HG02642 (cell line): ENCODE measurements at regions not wholly inside any gene's neighbourhood (a gene's known extent, or its start where the extent isn't known, plus 50 kb on each side); places are given as distances from the start of the nearest gene placed in this dataset.

Experiments
- ATAC-seq: cut with Tn5 transposase; IDR thresholded peaks from one replicate; pipeline ENCODE4 v1.9.1; 2021; ENCODE audit warnings: mild to moderate bottlenecking; ENCODE audit not compliant: unreplicated experiment, poor library complexity

DNA sequence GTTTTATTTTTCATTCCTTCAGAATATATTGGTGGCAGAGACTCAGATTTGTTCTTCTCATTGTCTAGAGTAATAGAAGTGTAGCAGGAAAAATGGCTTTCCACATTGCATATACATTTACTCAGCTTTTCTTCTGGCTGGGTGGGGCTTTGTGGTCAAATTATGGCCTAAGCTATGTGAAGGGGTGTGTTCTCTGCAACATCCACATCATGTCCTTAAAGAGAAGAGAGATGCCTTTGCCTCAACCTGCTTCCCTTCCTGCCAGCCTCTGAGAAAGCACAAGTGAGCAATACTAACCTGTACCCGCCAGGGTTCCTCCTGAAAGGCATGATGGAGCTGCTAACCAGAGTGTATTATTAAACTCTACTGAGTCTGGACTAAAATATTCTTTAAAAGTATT is 695.6 kb upstream of the FAM241A start:
- no peak for ATAC-seq

DNA sequence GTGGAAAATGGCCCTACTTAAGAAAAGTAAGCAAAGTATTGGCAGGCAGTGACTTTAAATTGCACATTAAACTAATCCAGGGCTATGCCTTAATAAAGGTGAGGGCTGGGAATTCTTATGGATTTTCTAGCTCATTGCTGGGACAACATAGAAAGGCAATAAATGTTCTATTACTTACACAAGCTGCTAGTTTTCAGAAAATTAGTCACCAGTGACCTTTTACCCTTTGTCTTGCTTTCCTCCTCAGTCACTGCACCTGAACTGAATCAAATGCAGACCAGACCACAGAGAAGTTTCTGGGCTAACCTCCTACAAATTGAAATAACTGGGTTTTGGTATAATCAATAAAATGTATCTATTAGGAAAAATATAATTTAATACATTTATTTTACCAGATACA is 694.4 kb upstream of the FAM241A start:
- ATAC-seq, result no peak

GRCh38 chr4:111453216-111453615 is 692.0 kb upstream of the FAM241A start:
- no peak for ATAC-seq

DNA sequence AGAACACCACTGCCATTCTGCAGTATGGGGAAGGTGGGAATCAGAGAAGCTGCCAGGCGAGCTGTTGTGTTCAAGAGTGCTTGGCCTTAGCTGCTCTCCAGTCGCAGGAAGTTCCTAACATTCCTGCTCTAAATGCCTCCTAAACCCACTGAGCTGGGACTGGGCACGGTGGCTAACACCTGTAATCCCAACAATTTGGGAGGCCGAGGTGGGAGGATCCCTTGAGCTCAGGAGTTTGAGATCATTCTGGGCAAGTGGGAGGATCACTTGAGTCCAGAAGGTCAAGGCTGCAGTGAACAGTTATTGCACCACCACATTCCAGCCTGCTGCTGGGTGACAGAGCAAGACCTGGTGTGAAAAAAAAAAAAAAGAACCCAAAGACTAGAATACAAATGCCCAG is 690.3 kb upstream of the FAM241A start:
- no peak for ATAC-seq

DNA sequence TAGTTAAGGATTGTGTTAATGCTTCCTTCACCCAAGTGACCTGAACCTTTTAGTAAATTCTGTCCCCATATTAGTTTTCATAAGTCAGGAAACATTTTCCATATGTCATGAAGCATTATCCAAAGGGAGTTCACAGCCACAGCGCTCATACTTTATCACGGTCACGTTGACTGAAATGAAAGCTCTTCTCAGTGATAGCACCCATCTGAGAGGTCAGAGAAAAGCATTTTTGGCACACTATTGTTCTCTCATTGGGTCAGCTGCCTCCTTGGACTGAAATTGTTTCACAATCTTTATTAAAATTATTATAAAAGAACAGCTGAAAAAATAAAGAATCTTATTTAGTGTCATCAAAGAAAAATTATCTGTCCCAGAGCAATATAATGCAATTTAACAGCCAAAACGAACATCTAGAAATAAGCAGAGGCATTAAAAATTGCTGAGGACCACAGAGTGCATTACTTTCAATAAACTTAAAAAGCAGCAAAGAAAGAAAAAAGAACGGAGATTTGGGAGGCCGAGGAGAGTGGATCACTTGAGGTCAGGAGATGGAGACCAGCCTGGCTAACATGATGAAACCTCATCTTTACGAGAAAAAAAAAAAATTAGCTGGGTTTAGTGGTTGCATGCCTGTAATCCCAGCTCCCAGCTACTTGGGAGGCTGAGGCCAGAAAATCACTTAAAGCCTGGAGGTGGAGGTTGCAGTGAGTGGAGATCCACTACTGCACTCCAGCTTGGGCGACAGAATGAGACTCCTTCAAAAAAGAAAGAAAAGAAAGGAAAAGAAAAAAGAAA is 680.8 kb upstream of the FAM241A start:
- no peak for ATAC-seq

DNA sequence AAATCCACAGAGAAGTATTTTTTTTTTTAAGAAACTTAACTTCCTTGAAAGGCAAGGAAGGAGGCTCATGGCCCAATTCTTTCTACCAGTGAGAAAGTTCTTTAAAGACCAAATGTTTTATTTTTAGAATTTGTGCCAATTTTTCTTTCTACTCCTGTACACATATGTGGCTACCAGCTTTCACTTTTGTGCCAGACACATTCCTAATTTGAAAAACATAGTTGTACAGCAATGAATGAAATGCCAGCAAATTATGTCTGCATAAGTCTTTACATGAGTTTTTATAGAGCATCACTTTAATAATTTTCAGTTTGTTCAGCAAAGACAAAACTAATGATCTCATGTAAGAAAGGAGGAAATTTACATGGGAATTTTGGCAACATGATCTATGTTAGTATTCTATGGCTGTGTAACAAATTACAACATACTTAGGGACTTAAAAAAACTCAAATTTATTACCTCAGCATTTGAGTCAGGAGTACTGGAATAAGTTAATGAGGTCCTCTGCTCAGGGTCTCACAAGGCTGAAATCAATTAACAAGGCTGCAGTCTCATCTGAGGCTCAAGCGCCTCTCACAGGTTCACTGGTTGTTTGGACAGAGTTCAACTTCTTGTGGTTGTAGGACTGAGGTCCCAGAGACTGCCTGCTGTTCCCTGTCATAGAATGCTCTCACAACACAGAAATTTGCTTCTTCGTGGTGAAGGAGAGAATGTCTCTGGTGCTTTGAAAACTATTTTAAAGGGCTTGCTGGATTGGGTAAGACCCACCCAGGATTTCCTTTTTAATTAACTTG is 678.2 kb upstream of the FAM241A start:
- no peak for ATAC-seq

DNA sequence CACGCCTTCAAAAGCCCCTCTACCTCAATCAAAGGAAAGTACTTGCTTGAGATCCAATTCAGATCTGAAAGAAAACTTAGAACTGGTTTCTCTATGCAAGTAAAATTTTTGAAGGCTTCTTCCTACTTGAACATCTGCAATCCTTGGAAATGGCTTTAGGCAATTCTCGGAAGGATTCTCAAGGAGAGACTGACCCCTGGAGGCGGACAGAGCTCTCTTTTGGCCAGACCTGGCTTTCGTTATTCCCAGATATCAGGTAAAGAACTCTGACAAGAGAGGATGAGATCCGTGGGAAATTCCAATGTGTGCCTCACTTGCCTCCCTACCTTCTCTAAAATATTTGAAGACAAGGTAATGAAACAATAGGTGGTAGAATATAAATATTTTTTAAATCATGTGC is 670.3 kb upstream of the FAM241A start:
- ATAC-seq, result no peak

DNA sequence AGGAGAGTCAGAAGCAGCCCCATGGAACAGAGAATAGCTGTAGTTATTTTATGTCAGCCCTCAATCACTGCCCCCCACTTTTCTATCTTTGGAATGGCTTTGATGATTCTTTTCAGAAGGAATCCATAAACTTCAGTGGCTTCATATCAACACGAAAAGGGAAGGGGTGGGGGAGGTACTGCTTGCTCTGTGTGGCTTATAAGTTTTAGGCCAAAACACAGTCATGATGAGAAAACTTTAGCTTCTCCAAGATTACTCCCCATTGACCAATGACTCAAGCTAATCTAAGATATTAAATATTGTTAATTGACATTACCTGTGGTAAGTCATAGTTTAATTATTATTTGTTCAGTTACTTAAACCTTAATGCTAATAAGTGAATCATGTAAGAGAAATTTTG is 669.6 kb upstream of the FAM241A start:
- ATAC-seq, result no peak

DNA sequence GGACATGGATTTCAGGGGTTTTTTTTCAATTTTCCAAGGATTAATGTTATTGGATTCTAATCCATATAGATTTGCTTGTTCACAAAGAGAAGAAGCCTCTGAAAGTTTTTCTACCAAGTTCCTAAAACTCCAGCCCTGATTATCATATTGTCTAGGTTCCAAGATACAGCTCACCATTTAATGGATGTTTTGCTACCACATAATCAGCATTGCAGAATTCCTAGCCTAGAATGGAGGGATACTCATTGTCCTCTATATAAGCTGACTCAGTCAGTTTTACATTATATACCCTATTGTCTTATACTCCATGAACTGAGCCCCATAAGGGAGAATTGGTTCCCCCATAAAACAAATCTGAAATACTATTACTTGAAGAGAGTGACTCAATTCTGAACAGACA is 664.7 kb upstream of the FAM241A start:
- ATAC-seq, result no peak

DNA sequence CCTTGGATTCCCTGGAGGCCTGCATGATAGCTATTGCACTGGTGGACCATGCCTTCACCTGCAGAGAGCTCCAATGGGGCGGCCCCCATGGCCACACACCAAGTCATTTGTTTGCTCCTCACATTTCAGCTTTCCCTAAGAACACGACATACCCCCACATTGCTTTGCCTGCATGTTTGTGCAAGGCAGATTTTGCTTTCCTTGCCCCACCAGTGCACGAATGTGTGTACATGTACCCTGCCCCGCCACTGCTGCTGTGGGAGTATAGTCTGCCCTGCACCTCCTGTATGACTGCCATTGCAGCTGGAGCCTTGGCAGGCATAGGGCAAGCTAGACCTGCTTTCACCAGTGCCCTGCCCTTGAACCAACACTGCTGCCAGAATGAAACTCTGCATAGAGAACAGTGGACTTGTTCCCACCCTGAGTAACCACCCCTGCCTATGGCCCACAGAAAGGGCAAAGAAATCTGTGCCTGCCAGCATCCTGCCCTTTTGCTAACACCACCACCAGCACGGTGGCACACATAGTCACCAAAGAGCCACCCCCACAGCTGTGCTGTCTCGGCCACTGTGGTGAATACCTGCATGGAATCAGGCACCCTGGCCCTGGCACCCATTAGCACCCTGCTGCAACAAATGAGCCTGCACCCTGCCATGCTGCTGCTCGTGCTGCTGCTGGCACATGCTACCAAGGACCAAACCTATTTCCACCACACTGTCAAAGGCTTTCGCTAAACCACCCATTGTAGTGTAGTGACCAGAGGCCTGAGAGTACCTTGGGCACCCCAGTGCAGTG is 661.7 kb upstream of the FAM241A start:
- ATAC-seq, result no peak

DNA sequence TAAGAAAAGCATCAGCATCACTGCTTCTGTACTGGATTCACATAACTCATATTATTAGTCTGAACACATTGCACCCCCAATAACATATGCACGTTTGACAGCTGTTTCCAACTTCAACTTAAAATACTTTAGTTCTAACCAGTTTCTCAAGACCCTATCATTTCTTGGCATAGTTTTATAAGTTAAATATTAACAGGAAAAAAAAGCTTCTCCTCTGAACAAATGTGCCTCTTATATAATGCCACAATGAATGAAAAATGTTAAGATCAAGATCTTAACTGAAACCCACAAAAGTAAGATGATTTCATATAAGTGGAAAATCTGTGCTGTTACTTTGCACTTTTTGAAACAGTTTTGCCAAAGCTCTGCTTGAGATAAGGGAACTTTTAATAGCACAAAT is 652.8 kb upstream of the FAM241A start:
- ATAC-seq, result no peak

DNA sequence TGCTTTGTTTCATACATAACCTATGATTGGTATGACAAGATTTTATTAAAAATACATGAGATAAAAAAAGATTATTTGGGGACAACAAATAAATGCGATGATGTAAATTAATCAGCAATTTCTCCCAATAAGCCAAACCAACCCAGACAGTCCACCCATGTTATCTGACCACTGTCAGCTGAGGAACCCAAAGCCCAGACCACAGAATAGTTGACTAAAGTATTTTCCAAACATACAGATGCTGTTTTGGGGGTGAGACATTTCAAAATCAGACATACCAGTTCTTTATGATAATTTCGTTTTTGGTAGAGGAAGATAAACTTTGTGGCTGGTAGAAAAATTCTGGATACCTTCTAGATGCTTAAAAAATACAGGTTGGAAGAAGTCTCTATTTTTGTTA is 650.8 kb upstream of the FAM241A start:
- ATAC-seq, result no peak

GRCh38 chr4:111494971-111495370 is 650.3 kb upstream of the FAM241A start:
- no peak for ATAC-seq

DNA sequence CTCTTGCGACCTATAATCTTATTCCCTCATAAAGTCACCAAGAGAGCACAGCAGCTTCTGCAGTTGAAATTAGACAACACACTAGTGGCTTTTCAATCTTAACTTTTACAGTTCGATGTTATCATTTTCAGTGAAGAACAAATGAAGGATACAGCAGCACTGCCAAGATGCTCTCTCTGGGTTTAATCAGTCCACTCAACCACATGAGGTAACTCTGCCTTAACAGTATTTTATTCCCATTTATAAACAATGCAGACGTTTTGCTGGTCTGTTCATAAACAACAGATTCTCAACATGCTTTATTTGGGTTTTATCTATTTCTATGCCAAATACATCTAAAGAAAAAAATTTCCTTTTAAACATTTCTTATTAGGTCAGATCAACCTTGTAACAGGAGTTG is 646.0 kb upstream of the FAM241A start:
- no peak for ATAC-seq

DNA sequence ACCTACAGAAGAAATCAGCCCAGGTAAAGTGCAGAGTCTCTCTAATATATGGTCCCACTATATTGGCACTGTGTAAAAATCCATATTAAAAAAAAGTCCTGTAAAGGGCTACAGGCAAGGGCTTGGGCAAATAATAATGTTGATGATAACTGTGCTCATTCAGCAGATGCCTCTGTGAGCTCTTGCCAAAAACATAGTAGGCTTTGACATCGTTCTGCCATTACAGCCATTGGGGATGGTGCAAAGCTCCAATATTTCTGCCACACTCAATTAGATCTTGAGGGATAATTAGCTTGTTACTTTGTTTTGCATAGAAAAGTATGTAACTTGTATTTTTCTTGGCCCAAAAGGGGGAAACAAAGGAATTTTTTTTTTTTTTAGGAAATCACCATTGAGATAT is 645.5 kb upstream of the FAM241A start:
- ATAC-seq, result no peak

GRCh38 chr4:111500858-111501257 is 644.4 kb upstream of the FAM241A start:
- no peak for ATAC-seq

DNA sequence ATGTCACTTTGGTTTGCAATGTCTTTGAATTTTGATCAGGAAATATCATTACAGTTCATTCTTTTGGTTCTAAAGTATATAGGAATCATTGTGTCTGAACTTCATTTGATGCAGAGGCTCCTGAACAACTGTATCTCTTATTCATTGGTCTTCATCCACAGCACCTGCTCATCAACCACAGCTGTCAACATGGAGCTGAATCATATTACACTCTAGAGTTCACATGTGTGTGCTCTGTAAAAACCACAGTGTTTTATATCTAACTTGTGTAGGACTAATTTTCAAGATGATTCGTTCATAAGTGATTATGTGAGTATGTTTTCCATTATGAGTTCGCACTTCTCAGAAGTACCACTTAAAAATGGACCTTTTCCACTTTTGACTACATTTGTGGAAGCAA is 643.3 kb upstream of the FAM241A start:
- no peak for ATAC-seq

GRCh38 chr4:111502626-111503025 is 642.6 kb upstream of the FAM241A start:
- ATAC-seq, result no peak

DNA sequence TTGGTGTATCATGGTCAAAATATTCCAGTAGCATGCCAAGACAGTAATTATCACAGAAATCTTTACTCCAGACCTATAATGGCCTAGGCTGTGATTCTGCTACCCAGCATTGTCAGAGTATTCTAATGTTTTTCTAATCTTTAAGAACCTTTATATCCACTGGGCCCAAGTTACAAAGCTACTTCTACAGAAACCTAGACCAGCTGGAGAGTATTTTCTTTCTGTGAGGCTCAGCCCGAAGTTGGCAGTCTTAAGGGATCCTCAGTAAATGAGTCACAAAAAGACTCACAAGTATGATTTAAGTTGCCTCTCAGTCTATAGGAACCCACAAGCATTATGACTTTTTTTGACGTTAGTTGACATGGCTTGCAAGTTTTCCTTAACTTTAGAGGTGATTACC is 638.5 kb upstream of the FAM241A start:
- ATAC-seq, result no peak

DNA sequence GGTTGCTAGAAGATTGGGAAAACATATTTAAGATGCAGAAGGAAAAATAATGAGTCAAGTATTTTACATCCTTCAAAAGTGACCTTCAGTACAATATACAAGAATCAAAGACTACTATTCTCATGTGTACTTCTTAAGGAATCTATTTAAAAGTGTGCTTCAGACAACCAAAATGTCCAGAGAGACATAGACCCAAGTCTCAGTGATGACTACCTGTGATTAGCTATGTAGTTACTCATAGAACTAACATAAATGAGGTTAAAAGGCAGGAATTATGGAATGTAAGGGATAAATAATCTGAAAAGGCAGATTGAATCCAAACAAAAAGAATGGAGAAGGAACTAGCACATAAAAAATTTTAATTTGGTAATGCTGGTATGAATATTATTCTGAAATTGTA is 634.7 kb upstream of the FAM241A start:
- ATAC-seq, result no peak
